Astrocyte (in vitro differentiated cells and primary cell): ENCODE measurements at regions not wholly inside any gene's neighbourhood (a gene's known extent, or its start where the extent isn't known, plus 50 kb on each side); places are given as distances from the start of the nearest gene placed in this dataset.

Source experiments
- DNase-seq: peaks from one replicate; pipeline ENCODE4 v3.0.0-alpha.2; 2010; ENCODE audit warnings: low read depth
- FAIRE-seq: peaks from 2 replicates; lab custom pipeline; 2011; peaks lifted over from hg19 to GRCh38; lab: Jason Lieb, UNC
- H2AFZ ChIP-seq: 2 replicates; pipeline ENCODE4 v1.6.0; 2012; ENCODE audit warnings: low read depth, low read length, inconsistent platforms
- H3K27ac ChIP-seq: 2 replicates; pipeline ENCODE4 v1.5.1; 2011; ENCODE audit warnings: low read depth, low read length, inconsistent platforms
- H3K27me3 ChIP-seq: 2 replicates; pipeline ENCODE4 v1.6.0; 2011; ENCODE audit warnings: low read length, inconsistent platforms; ENCODE audit not compliant: insufficient read depth
- H3K36me3 ChIP-seq: 2 replicates; pipeline ENCODE4 v1.5.1; 2011; ENCODE audit warnings: low read length, inconsistent platforms; ENCODE audit not compliant: insufficient read depth
- H3K4me1 ChIP-seq: 2 replicates; pipeline ENCODE4 v1.5.1; 2011; ENCODE audit warnings: low read length, inconsistent platforms; ENCODE audit not compliant: insufficient read depth
- H3K4me2 ChIP-seq: 2 replicates; pipeline ENCODE4 v1.6.0; 2012; ENCODE audit warnings: low read length, inconsistent platforms
- H3K4me3 ChIP-seq: 2 replicates; pipeline ENCODE4 v1.5.1; 2011; ENCODE audit warnings: low read depth, mild to moderate bottlenecking, low read length, inconsistent platforms; ENCODE audit not compliant: insufficient read depth
- H3K79me2 ChIP-seq: 2 replicates; pipeline ENCODE4 v1.6.0; 2012; ENCODE audit warnings: mild to moderate bottlenecking, low read length, inconsistent platforms; ENCODE audit not compliant: insufficient read depth
- H3K9ac ChIP-seq: 2 replicates; pipeline ENCODE4 v1.6.0; 2012; ENCODE audit warnings: mild to moderate bottlenecking, low read length, inconsistent platforms
- H3K9me3 ChIP-seq: 2 replicates; pipeline ENCODE4 v1.5.1; 2012; ENCODE audit warnings: low read depth, mild to moderate bottlenecking, low read length, inconsistent platforms; ENCODE audit not compliant: insufficient read depth
- H4K20me1 ChIP-seq: 2 replicates; pipeline ENCODE4 v1.6.0; 2012; ENCODE audit warnings: low read length, inconsistent platforms; ENCODE audit not compliant: insufficient read depth
- H3K27ac Mint-ChIP-seq: one replicate; pipeline ENCODE4 v1.8.0; 2021; ENCODE audit warnings: mild to moderate bottlenecking, mixed read lengths; ENCODE audit not compliant: unreplicated experiment
- H3K27me3 Mint-ChIP-seq: one replicate; pipeline ENCODE4 v1.8.0; 2021; ENCODE audit warnings: low read depth, mixed read lengths; ENCODE audit not compliant: unreplicated experiment
- H3K36me3 Mint-ChIP-seq: one replicate; pipeline ENCODE4 v1.8.0; 2021; ENCODE audit warnings: low read depth, mixed read lengths; ENCODE audit not compliant: unreplicated experiment
- H3K4me1 Mint-ChIP-seq: one replicate; pipeline ENCODE4 v1.8.0; 2021; ENCODE audit warnings: low read depth, mixed read lengths; ENCODE audit not compliant: unreplicated experiment
- H3K4me3 Mint-ChIP-seq: one replicate; pipeline ENCODE4 v1.8.0; 2021; ENCODE audit warnings: mild to moderate bottlenecking, moderate library complexity, mixed read lengths; ENCODE audit not compliant: unreplicated experiment
- H3K9me3 Mint-ChIP-seq: one replicate; pipeline ENCODE4 v1.8.0; 2021; ENCODE audit warnings: mild to moderate bottlenecking, mixed read lengths; ENCODE audit not compliant: unreplicated experiment
- EZH2 ChIP-seq: IDR thresholded peaks from 2 replicates; pipeline ENCODE4 v1.6.1; 2012; ENCODE audit warnings: mild to moderate bottlenecking, low read length, inconsistent platforms; ENCODE audit not compliant: insufficient read depth
- TF ChIP-seq, protein P1 (sequence below): IDR thresholded peaks from 2 replicates; pipeline ENCODE4 v1.5.1; 2011; ENCODE audit warnings: low read depth, mild to moderate bottlenecking, inconsistent platforms, low read length, moderate library complexity; ENCODE audit not compliant: insufficient read depth

DNA sequence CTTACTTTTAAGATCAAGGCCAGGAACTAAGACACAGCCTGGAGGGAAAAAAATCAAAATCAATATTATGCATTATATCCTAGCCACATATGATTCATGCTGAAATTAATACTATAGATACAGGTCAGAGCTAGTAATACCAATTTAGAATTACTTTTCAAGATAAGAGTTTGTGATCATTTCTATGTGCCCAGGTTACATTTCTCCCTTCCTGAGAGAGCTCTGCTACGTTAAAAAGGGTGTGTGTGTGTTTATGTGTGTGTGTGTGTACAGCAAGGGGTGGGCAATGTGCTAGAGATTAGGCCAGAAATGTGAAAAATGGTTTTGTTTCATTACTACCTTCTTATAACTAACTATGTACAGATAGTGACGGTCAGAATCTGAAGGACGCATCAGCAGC is 223.9 kb upstream of the FLRT2 start:
- no peak overlapping the region for H3K9ac ChIP-seq
- H3K79me2 ChIP-seq, result no peaks in the 10 kb centered on the region
- no peaks in the 10 kb centered on the region for H3K4me1 ChIP-seq
- no peaks in the 10 kb centered on the region for H3K36me3 Mint-ChIP-seq
- peaks cover 4% of the 10 kb centered on the region for H3K27me3 Mint-ChIP-seq
- H3K4me2 ChIP-seq, result no peak overlapping the region
- H3K4me3 ChIP-seq, result no peak overlapping the region
- no peaks in the 10 kb centered on the region for H3K9me3 Mint-ChIP-seq
- no peak overlapping the region for H3K27ac ChIP-seq
- TF ChIP-seq, protein P1, sequence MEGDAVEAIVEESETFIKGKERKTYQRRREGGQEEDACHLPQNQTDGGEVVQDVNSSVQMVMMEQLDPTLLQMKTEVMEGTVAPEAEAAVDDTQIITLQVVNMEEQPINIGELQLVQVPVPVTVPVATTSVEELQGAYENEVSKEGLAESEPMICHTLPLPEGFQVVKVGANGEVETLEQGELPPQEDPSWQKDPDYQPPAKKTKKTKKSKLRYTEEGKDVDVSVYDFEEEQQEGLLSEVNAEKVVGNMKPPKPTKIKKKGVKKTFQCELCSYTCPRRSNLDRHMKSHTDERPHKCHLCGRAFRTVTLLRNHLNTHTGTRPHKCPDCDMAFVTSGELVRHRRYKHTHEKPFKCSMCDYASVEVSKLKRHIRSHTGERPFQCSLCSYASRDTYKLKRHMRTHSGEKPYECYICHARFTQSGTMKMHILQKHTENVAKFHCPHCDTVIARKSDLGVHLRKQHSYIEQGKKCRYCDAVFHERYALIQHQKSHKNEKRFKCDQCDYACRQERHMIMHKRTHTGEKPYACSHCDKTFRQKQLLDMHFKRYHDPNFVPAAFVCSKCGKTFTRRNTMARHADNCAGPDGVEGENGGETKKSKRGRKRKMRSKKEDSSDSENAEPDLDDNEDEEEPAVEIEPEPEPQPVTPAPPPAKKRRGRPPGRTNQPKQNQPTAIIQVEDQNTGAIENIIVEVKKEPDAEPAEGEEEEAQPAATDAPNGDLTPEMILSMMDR, result no peak
- TF ChIP-seq EZH2, result no peak
- FAIRE-seq (no peak), DNase-seq (no peak)
- H3K36me3 ChIP-seq, result no peaks in the 10 kb centered on the region
- no peaks in the 10 kb centered on the region for H4K20me1 ChIP-seq
- H3K9me3 ChIP-seq, result no peaks in the 10 kb centered on the region
- no peak overlapping the region for H3K4me3 Mint-ChIP-seq
- H2AFZ ChIP-seq, result no peak overlapping the region
- no peak overlapping the region for H3K27ac Mint-ChIP-seq
- peaks cover 4% of the 10 kb centered on the region for H3K4me1 Mint-ChIP-seq
- no peaks in the 10 kb centered on the region for H3K27me3 ChIP-seq

DNA sequence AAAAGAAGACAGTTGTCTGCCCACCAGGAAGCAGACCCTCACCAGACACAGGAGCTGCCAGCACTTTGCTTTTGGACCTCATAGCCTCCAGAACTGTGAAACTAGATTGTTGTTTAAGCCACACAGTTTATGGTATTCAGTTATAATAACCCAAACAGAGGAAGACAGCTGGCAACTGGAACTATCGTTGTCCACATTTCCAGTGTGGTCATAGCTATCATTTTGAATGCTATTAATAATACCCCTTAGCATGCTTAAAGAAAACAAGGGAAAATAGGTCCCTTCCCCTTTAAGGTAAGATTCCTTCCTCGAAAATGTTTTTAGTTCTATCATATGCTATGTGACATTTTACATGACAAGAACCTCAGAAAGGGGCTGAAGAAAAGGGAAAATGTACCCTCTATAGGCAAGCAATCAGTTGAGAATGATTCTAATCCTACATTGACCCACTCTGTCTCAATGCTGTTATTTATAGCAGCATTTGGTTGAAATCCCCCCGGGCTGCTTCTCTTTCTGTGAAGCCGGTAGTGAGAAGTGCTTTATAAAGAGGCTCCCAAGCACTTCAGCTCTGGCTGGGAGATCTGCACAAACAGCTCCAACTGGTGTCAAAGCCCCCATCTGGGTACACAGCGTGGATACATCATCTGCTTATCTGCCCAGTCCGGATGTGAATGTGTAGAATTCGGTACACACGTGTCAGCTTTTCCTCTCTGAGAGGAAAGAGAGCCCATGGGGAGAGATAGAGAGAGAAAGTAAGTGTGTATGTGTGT is 221.2 kb upstream of the FLRT2 start:
- Mint-ChIP-seq H3K27ac (no peak overlapping the region), H3K36me3 (no peaks in the 10 kb centered on the region), H3K27me3 (no peaks in the 10 kb centered on the region), H3K9me3 (no peaks in the 10 kb centered on the region), H3K4me3 (no peak overlapping the region), H3K4me1 (peaks cover 9% of the 10 kb centered on the region)
- Histone ChIP-seq H3K36me3 (no peaks in the 10 kb centered on the region), H4K20me1 (no peaks in the 10 kb centered on the region), H2AFZ (no peak overlapping the region), H3K79me2 (no peaks in the 10 kb centered on the region), H3K4me3 (no peak overlapping the region), H3K27me3 (no peaks in the 10 kb centered on the region), H3K27ac (no peak overlapping the region), H3K9me3 (no peaks in the 10 kb centered on the region), H3K4me2 (peak overlapping the region; percentile 3), H3K9ac (no peak overlapping the region), H3K4me1 (peaks cover under 1% of the 10 kb centered on the region)
- no peak for FAIRE-seq
- TF ChIP-seq, protein P1, result no peak
- TF ChIP-seq EZH2, result no peak
- no peak for DNase-seq
